GM23338 (cell line): ENCODE measurements at regions not wholly inside any gene's neighbourhood (a gene's known extent, or its start where the extent isn't known, plus 50 kb on each side); places are given as distances from the start of the nearest gene placed in this dataset.

Source experiments
- ATAC-seq: fragments of 200-7000 bp; cut with Tn5 transposase; 3 replicates; pipeline ENCODE4 v1.9.1; 2020
- DNase-seq: peaks from one replicate; pipeline ENCODE4 v3.0.0-alpha.2; 2015; ENCODE audit warnings: low spot score
- H2AFZ ChIP-seq: fragments of 200-600 bp; sonication (generic); 2 replicates; pipeline ENCODE4 v1.8.0; 2016; ENCODE audit warnings: antibody characterized with exemption, mild to moderate bottlenecking, moderate library complexity
- H3F3A ChIP-seq: fragments of 200-600 bp; sonication (generic); replicated peaks from 2 replicates; pipeline ENCODE4 v1.8.0; 2017; ENCODE audit warnings: antibody characterized with exemption, mixed run types, low read depth
- H3K27ac ChIP-seq: fragments of 200-600 bp; sonication (generic); 2 replicates; pipeline ENCODE4 v1.6.1; 2016; ENCODE audit warnings: low read depth
- H3K27me3 ChIP-seq: fragments of 200-600 bp; sonication (generic); 2 replicates; pipeline ENCODE4 v1.8.0; 2016; ENCODE audit warnings: mild to moderate bottlenecking, mixed run types, moderate library complexity; ENCODE audit not compliant: insufficient read depth
- H3K36me3 ChIP-seq: fragments of 200-600 bp; sonication (generic); 2 replicates; pipeline ENCODE4 v1.8.0; 2016; ENCODE audit warnings: mild to moderate bottlenecking; ENCODE audit not compliant: insufficient read depth
- H3K4me1 ChIP-seq: fragments of 200-600 bp; sonication (generic); 2 replicates; pipeline ENCODE4 v1.8.0; 2016; ENCODE audit warnings: mild to moderate bottlenecking, moderate library complexity; ENCODE audit not compliant: insufficient read depth
- H3K4me2 ChIP-seq: fragments of 200-600 bp; sonication (generic); 2 replicates; pipeline ENCODE4 v1.7.1; 2017; ENCODE audit warnings: mixed run types
- H3K4me3 ChIP-seq: fragments of 200-600 bp; sonication (generic); 2 replicates; pipeline ENCODE4 v1.6.1; 2016; ENCODE audit warnings: mixed run types
- H3K79me2 ChIP-seq: fragments of 200-600 bp; sonication (generic); replicated peaks from 2 replicates; pipeline ENCODE4 v1.8.0; 2017; ENCODE audit warnings: mild to moderate bottlenecking; ENCODE audit not compliant: insufficient read depth
- H3K9me2 ChIP-seq: fragments of 200-600 bp; sonication (generic); 2 replicates; pipeline ENCODE4 v1.8.0; 2017; ENCODE audit not compliant: insufficient read depth
- H4K20me1 ChIP-seq: fragments of 200-600 bp; sonication (generic); replicated peaks from 2 replicates; pipeline ENCODE4 v1.8.0; 2017; ENCODE audit warnings: mild to moderate bottlenecking; ENCODE audit not compliant: insufficient read depth
- H3K27ac Mint-ChIP-seq: 2 replicates; pipeline ENCODE4 v1.8.0; 2020; ENCODE audit warnings: inconsistent platforms, mild to moderate bottlenecking, moderate library complexity, mixed read lengths
- H3K27me3 Mint-ChIP-seq: 3 replicates; pipeline ENCODE4 v1.8.0; 2022; ENCODE audit warnings: low read depth, mild to moderate bottlenecking, moderate library complexity, mixed read lengths, inconsistent platforms; ENCODE audit not compliant: insufficient read depth, poor library complexity
- H3K36me3 Mint-ChIP-seq: 3 replicates; pipeline ENCODE4 v1.8.0; 2021; ENCODE audit warnings: low read depth, mild to moderate bottlenecking, inconsistent platforms, moderate library complexity, mixed read lengths
- H3K4me1 Mint-ChIP-seq: 3 replicates; pipeline ENCODE4 v1.8.0; 2020; ENCODE audit warnings: mild to moderate bottlenecking, inconsistent platforms, mixed read lengths
- H3K4me3 Mint-ChIP-seq: 3 replicates; pipeline ENCODE4 v1.8.0; 2021; ENCODE audit warnings: moderate library complexity, mild to moderate bottlenecking, inconsistent platforms, mixed read lengths
- H3K9me3 Mint-ChIP-seq: 3 replicates; pipeline ENCODE4 v1.8.0; 2020; ENCODE audit warnings: moderate library complexity, mild to moderate bottlenecking, inconsistent platforms, mixed read lengths
- CREB1 ChIP-seq: fragments of 250-450 bp; sonication (Bioruptor Pico); IDR thresholded peaks from 2 replicates; pipeline ENCODE4 v1.5.0; 2020; ENCODE audit warnings: low read depth, mild to moderate bottlenecking, moderate library complexity
- ETS1 ChIP-seq: IDR thresholded peaks from 2 replicates; pipeline ENCODE4 v1.6.1; 2016; ENCODE audit warnings: antibody characterized with exemption
- EZH2 ChIP-seq: fragments of 200-600 bp; sonication (generic); IDR thresholded peaks from one replicate; pipeline ENCODE4 v1.8.0; 2017; ENCODE audit warnings: antibody characterized with exemption, mild to moderate bottlenecking, low read depth; ENCODE audit not compliant: unreplicated experiment
- EZH2phosphoT487 ChIP-seq: fragments of 200-600 bp; sonication (generic); IDR thresholded peaks from one replicate; pipeline ENCODE4 v1.8.1; 2018; ENCODE audit warnings: antibody characterized with exemption; ENCODE audit not compliant: unreplicated experiment
- JUNB ChIP-seq: IDR thresholded peaks from one replicate; pipeline ENCODE4 v1.6.1; 2016; ENCODE audit warnings: antibody characterized with exemption; ENCODE audit not compliant: unreplicated experiment
- NANOG ChIP-seq: IDR thresholded peaks from 2 replicates; pipeline ENCODE4 v1.6.1; 2016; ENCODE audit warnings: antibody characterized with exemption, borderline replicate concordance
- POLR2AphosphoS5 ChIP-seq: IDR thresholded peaks from 2 replicates; pipeline ENCODE4 v1.6.1; 2016; ENCODE audit warnings: antibody characterized with exemption, low read depth
- STAT1 ChIP-seq: IDR thresholded peaks from one replicate; pipeline ENCODE4 v1.6.1; 2016; ENCODE audit warnings: antibody characterized with exemption; ENCODE audit not compliant: unreplicated experiment
- ZNF114 ChIP-seq: fragments of 250-450 bp; sonication (Bioruptor Pico); IDR thresholded peaks from 2 replicates; pipeline ENCODE4 v1.5.0; 2020; ENCODE audit warnings: mild to moderate bottlenecking, moderate library complexity
- ZNF331 ChIP-seq: fragments of 250-450 bp; sonication (Bioruptor Pico); IDR thresholded peaks from 2 replicates; pipeline ENCODE4 v1.5.0; 2020; ENCODE audit warnings: low read depth, mild to moderate bottlenecking, moderate library complexity
- ZNF462 ChIP-seq: fragments of 250-450 bp; sonication (Bioruptor Pico); IDR thresholded peaks from 2 replicates; pipeline ENCODE4 v1.5.0; 2020; ENCODE audit warnings: mild to moderate bottlenecking, moderate library complexity
- TF ChIP-seq, protein P1 (sequence below), 2 experiments: fragments of 200-600 bp in 1 of 2; sonication (generic) in 1 of 2; conservative IDR thresholded peaks; 2 replicates each; pipeline versions ENCODE4 v1.5.1 to v1.6.1; 2016 to 2017; ENCODE audit warnings: antibody characterized with exemption in 2 of 2, low read depth in 2 of 2, mild to moderate bottlenecking in 2 of 2, moderate library complexity in 1 of 2
- TF ChIP-seq, protein P2 (sequence below): IDR thresholded peaks from one replicate; pipeline ENCODE4 v1.6.1; 2018; ENCODE audit warnings: antibody characterized with exemption; ENCODE audit not compliant: unreplicated experiment

GRCh38 chr10:78579995-78580394 is 488.8 kb upstream of the ZMIZ1 start:
- H3K9me3 Mint-ChIP-seq = no peaks in the 10 kb centered on the region
- no peak overlapping the region for H3K4me3 Mint-ChIP-seq
- DNase-seq (no peak), ATAC-seq (no peak)
- no peak overlapping the region for H3K27ac ChIP-seq
- no peaks in the 10 kb centered on the region for H3K36me3 Mint-ChIP-seq
- H3F3A ChIP-seq = no peaks in the 10 kb centered on the region
- H3K9me2 ChIP-seq = peaks cover 3% of the 10 kb centered on the region; the same call in 1 of the 2 replicates
- H3K4me3 ChIP-seq = no peak overlapping the region
- no peaks in the 10 kb centered on the region for H3K27me3 ChIP-seq
- H4K20me1 ChIP-seq = no peaks in the 10 kb centered on the region
- H3K4me1 ChIP-seq = peaks cover 4% of the 10 kb centered on the region; the same call in 1 of the 2 replicates
- no peak overlapping the region for H2AFZ ChIP-seq
- no peak overlapping the region for H3K27ac Mint-ChIP-seq
- H3K4me1 Mint-ChIP-seq = peaks cover 3% of the 10 kb centered on the region; the same call in 2 of the 3 replicates
- peaks cover 6% of the 10 kb centered on the region for H3K27me3 Mint-ChIP-seq
- TF ChIP-seq POLR2AphosphoS5 (no peak), ETS1 (no peak), CREB1 (no peak), NANOG (no peak), JUNB (no peak), ZNF114 (CRISPR knock-in tag) (no peak), ZNF331 (CRISPR knock-in tag) (no peak), EZH2 (no peak), STAT1 (no peak), EZH2phosphoT487 (no peak), ZNF462 (CRISPR knock-in tag) (no peak)
- TF ChIP-seq, protein P1, sequence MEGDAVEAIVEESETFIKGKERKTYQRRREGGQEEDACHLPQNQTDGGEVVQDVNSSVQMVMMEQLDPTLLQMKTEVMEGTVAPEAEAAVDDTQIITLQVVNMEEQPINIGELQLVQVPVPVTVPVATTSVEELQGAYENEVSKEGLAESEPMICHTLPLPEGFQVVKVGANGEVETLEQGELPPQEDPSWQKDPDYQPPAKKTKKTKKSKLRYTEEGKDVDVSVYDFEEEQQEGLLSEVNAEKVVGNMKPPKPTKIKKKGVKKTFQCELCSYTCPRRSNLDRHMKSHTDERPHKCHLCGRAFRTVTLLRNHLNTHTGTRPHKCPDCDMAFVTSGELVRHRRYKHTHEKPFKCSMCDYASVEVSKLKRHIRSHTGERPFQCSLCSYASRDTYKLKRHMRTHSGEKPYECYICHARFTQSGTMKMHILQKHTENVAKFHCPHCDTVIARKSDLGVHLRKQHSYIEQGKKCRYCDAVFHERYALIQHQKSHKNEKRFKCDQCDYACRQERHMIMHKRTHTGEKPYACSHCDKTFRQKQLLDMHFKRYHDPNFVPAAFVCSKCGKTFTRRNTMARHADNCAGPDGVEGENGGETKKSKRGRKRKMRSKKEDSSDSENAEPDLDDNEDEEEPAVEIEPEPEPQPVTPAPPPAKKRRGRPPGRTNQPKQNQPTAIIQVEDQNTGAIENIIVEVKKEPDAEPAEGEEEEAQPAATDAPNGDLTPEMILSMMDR (conservative IDR thresholded peaks at IDR 0.05; ENCODE audit: low read depth in 2 of 2) = no peak
- TF ChIP-seq, protein P2, sequence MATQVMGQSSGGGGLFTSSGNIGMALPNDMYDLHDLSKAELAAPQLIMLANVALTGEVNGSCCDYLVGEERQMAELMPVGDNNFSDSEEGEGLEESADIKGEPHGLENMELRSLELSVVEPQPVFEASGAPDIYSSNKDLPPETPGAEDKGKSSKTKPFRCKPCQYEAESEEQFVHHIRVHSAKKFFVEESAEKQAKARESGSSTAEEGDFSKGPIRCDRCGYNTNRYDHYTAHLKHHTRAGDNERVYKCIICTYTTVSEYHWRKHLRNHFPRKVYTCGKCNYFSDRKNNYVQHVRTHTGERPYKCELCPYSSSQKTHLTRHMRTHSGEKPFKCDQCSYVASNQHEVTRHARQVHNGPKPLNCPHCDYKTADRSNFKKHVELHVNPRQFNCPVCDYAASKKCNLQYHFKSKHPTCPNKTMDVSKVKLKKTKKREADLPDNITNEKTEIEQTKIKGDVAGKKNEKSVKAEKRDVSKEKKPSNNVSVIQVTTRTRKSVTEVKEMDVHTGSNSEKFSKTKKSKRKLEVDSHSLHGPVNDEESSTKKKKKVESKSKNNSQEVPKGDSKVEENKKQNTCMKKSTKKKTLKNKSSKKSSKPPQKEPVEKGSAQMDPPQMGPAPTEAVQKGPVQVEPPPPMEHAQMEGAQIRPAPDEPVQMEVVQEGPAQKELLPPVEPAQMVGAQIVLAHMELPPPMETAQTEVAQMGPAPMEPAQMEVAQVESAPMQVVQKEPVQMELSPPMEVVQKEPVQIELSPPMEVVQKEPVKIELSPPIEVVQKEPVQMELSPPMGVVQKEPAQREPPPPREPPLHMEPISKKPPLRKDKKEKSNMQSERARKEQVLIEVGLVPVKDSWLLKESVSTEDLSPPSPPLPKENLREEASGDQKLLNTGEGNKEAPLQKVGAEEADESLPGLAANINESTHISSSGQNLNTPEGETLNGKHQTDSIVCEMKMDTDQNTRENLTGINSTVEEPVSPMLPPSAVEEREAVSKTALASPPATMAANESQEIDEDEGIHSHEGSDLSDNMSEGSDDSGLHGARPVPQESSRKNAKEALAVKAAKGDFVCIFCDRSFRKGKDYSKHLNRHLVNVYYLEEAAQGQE = no peak
- H3K79me2 ChIP-seq = no peaks in the 10 kb centered on the region
- no peaks in the 10 kb centered on the region for H3K36me3 ChIP-seq
- H3K4me2 ChIP-seq = no peak overlapping the region
